Chondrocyte (in vitro differentiated cells): ENCODE measurements at regions not wholly inside any gene's neighbourhood (a gene's known extent, or its start where the extent isn't known, plus 50 kb on each side); places are given as distances from the start of the nearest gene placed in this dataset.

Experiments used
- DNase-seq: peaks from one replicate; pipeline ENCODE4 v3.0.0; 2021; ENCODE audit warnings: mixed read lengths, low spot score
- H3K27ac Mint-ChIP-seq: one replicate; pipeline ENCODE4 v1.8.0; 2021; ENCODE audit warnings: mild to moderate bottlenecking, moderate library complexity, mixed read lengths; ENCODE audit not compliant: unreplicated experiment
- H3K27me3 Mint-ChIP-seq: 2 replicates; pipeline ENCODE4 v1.8.0; 2021; ENCODE audit warnings: low read depth, mixed read lengths
- H3K36me3 Mint-ChIP-seq: 2 replicates; pipeline ENCODE4 v1.8.0; 2021; ENCODE audit warnings: low read depth, mixed read lengths
- H3K4me1 Mint-ChIP-seq: 2 replicates; pipeline ENCODE4 v1.8.0; 2021; ENCODE audit warnings: low read depth, mild to moderate bottlenecking, mixed read lengths
- H3K4me3 Mint-ChIP-seq: one replicate; pipeline ENCODE4 v1.8.0; 2021; ENCODE audit warnings: mild to moderate bottlenecking, moderate library complexity, mixed read lengths; ENCODE audit not compliant: unreplicated experiment
- H3K9me3 Mint-ChIP-seq: 2 replicates; pipeline ENCODE4 v1.8.0; 2021; ENCODE audit warnings: low read depth, mixed read lengths
- TF ChIP-seq, protein P1 (sequence below): fragments of 200-600 bp; sonication (generic); IDR thresholded peaks from 2 replicates; pipeline ENCODE4 v1.5.0; 2021; ENCODE audit warnings: antibody characterized with exemption, mild to moderate bottlenecking, moderate library complexity

DNA sequence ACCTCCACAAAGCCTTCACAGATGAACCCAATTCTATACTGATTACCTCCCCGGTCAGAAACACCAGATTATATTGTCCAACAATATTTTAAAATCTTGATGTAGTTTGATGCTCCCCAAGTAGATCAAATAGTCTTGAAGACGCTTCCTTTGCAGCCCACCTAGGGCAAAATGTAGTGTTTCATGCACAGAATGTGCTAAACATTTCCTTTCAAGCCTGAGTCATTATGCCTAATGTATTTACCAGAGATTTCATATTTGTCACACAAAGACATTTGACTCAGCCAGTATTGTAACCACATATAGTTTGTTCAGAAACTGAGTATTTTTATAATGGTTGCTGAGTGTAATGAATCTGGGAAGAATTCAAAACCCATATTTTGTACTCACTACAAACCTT is 1396.8 kb downstream of the LRRC4C start:
- H3K36me3 Mint-ChIP-seq, result no peaks in the 10 kb centered on the region
- H3K9me3 Mint-ChIP-seq, result peaks cover 3% of the 10 kb centered on the region
- H3K4me1 Mint-ChIP-seq, result no peaks in the 10 kb centered on the region
- DNase-seq, result no peak
- no peak overlapping the region for H3K4me3 Mint-ChIP-seq
- H3K27me3 Mint-ChIP-seq, result no peaks in the 10 kb centered on the region
- TF ChIP-seq, protein P1, sequence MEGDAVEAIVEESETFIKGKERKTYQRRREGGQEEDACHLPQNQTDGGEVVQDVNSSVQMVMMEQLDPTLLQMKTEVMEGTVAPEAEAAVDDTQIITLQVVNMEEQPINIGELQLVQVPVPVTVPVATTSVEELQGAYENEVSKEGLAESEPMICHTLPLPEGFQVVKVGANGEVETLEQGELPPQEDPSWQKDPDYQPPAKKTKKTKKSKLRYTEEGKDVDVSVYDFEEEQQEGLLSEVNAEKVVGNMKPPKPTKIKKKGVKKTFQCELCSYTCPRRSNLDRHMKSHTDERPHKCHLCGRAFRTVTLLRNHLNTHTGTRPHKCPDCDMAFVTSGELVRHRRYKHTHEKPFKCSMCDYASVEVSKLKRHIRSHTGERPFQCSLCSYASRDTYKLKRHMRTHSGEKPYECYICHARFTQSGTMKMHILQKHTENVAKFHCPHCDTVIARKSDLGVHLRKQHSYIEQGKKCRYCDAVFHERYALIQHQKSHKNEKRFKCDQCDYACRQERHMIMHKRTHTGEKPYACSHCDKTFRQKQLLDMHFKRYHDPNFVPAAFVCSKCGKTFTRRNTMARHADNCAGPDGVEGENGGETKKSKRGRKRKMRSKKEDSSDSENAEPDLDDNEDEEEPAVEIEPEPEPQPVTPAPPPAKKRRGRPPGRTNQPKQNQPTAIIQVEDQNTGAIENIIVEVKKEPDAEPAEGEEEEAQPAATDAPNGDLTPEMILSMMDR, result no peak
- no peak overlapping the region for H3K27ac Mint-ChIP-seq

GRCh38 chr11:40061221-40061620 is 1398.2 kb downstream of the LRRC4C start:
- H3K4me3 Mint-ChIP-seq, result no peak overlapping the region
- no peaks in the 10 kb centered on the region for H3K27me3 Mint-ChIP-seq
- H3K27ac Mint-ChIP-seq, result no peak overlapping the region
- DNase-seq, result no peak
- TF ChIP-seq, protein P1, result no peak
- no peaks in the 10 kb centered on the region for H3K4me1 Mint-ChIP-seq
- peaks cover 3% of the 10 kb centered on the region for H3K9me3 Mint-ChIP-seq
- no peaks in the 10 kb centered on the region for H3K36me3 Mint-ChIP-seq

- Mint-ChIP-seq H3K9me3 (no peaks in the 10 kb centered on the region), H3K27me3 (no peaks in the 10 kb centered on the region), H3K36me3 (no peaks in the 10 kb centered on the region), H3K4me1 (peaks cover 4% of the 10 kb centered on the region), H3K27ac (no peak overlapping the region), H3K4me3 (no peak overlapping the region)
- TF ChIP-seq, protein P1, result no peak
- no peak for DNase-seq
These were observed 1404.8 kb downstream of the LRRC4C start for GRCh38 chr11:40054631-40055030.

- H3K4me3 Mint-ChIP-seq, result no peak overlapping the region
- H3K27ac Mint-ChIP-seq, result no peak overlapping the region
- no peaks in the 10 kb centered on the region for H3K4me1 Mint-ChIP-seq
- H3K9me3 Mint-ChIP-seq, result peaks cover 24% of the 10 kb centered on the region
- TF ChIP-seq, protein P1, result no peak
- no peaks in the 10 kb centered on the region for H3K36me3 Mint-ChIP-seq
- no peak for DNase-seq
- no peaks in the 10 kb centered on the region for H3K27me3 Mint-ChIP-seq
These were observed 1414.1 kb downstream of the LRRC4C start for GRCh38 chr11:40045312-40045711.

DNA sequence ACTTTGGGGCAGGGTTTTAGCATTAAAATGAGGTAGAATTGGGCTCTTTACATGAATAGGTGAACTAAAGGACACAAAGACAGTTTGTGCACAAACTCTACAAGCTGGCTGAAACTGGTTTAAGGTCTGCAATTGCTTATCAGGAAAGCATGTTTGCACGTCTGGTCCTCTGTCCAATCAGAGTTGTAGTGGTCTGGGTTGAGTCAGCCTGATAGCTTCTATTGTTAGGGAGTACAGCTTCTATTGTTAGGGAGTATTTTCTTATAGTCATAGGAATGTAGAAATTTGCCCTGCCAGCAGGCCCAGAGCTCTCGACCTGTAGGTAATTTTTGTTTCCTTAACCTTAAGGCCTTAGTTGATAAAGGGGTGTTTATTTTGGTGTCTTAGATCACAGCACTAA is 1422.4 kb downstream of the LRRC4C start:
- H3K27ac Mint-ChIP-seq, result no peak overlapping the region
- TF ChIP-seq, protein P1, result no peak

More for the DNA sequence above, 1422.4 kb downstream of the LRRC4C start:
- Mint-ChIP-seq H3K27me3 (no peaks in the 10 kb centered on the region), H3K4me3 (no peak overlapping the region), H3K36me3 (no peaks in the 10 kb centered on the region), H3K9me3 (peaks cover 6% of the 10 kb centered on the region), H3K4me1 (no peaks in the 10 kb centered on the region)
- no peak for DNase-seq
